ENCODE measurements at regions not wholly inside any gene's neighbourhood (a gene's known extent, or its start where the extent isn't known, plus 50 kb on each side); places are given as distances from the start of the nearest gene placed in this dataset.

- POLR2A ChIA-PET: interaction anchor here (0.7 to 3.9 kb wide), 5 partner anchors 9 to 181 kb away, joined by 3 to 40 read pairs (median 5); no protein-coding TSS in a partner anchor
- CTCF ChIA-PET: interaction anchor here (0.8 to 8.6 kb wide), 9 partner anchors 11 to 81 kb away, joined by 3 to 91 read pairs (median 3); no protein-coding TSS in a partner anchor
- BruUV-seq (replicated peaks): TSS peak; percentile 61
Measured at GRCh38 chr9:684054-684890, 157.2 kb upstream of the DMRT1 start.

More at GRCh38 chr9:684054-684890, 157.2 kb upstream of the DMRT1 start:
- intact Hi-C loops (cut with micrococcal nuclease): loop anchor here (1.0 to 2.0 kb wide), 5 partner anchors 9 to 117 kb away; no protein-coding TSS in a partner anchor
- Histone ChIP-seq H3K9ac (replicated peaks; ENCODE audit: extremely low read depth, insufficient read depth, low read length) (peak overlapping the region; percentile 90), H3K4me2 (ENCODE audit: insufficient read depth, low read length) (peak overlapping the region; percentile 92), H3K9me1 (replicated peaks; ENCODE audit: control insufficient read depth, extremely low read depth, insufficient read depth, low read length) (no peaks in the 10 kb centered on the region), H3K79me2 (ENCODE audit: control insufficient read depth, insufficient read depth, low read length) (peaks cover 12% of the 10 kb centered on the region), H3K27me3 (ENCODE audit: control insufficient read depth in 2 of 2, insufficient read depth in 2 of 2, low read length in 2 of 2) (no peaks in the 10 kb centered on the region), H3K36me3 (ENCODE audit: control insufficient read depth in 2 of 2, extremely low read depth in 1 of 2, insufficient read depth in 2 of 2, low read length in 2 of 2) (no peaks in the 10 kb centered on the region), H3K9me3 (replicated peaks; ENCODE audit: control insufficient read depth, insufficient read depth, low read length) (no peaks in the 10 kb centered on the region), H3K4me1 (ENCODE audit: control insufficient read depth, extremely low read depth, insufficient read depth, low read length) (peaks cover 58% of the 10 kb centered on the region), H3K27ac (ENCODE audit: insufficient read depth, low read depth, low read length) (peak overlapping the region; percentile 99), H2AFZ (ENCODE audit: low read depth, low read length) (peak overlapping the region; percentile 11), H4K20me1 (replicated peaks; ENCODE audit: control insufficient read depth, extremely low read depth, insufficient read depth, low read length) (no peaks in the 10 kb centered on the region), H3K4me3 (replicated peaks in 1 of 3; ENCODE audit: insufficient read depth in 1 of 3, low read depth in 1 of 3, low read length in 3 of 3) (peak overlapping the region; percentile 19 to 70 (median 27))
- TF ChIP-seq CTCF (IDR thresholded peaks at IDR 0.05; ENCODE audit: extremely low read depth in 1 of 2, insufficient read depth in 1 of 2, low read depth in 1 of 2, low read length in 2 of 2) (no peak), POLR2AphosphoS5 (IDR thresholded peaks at IDR 0.05; ENCODE audit: insufficient read depth, low read depth, low read length) (peak; percentile 9), FOS (IDR thresholded peaks at IDR 0.05; ENCODE audit: borderline replicate concordance, insufficient read depth, low read length) (no peak), MAX (IDR thresholded peaks at IDR 0.05; ENCODE audit: insufficient read depth, insufficient read length) (no peak)
- DNase-seq (ENCODE audit: low read depth, low spot score) (peak; percentile 81), FAIRE-seq (peak; percentile 66)
- dilution Hi-C loops (cut with MboI; ENCODE audit: extremely low pct_ligation_motif_present, low sequenced_read_pairs): no loop called here

Measured in endothelial cell of umbilical vein (primary cell).